ENCODE measurements at regions not wholly inside any gene's neighbourhood (a gene's known extent, or its start where the extent isn't known, plus 50 kb on each side); places are given as distances from the start of the nearest gene placed in this dataset.

GRCh38 chr2:120678926-120679325 lies 56.7 kb upstream of the GLI2 start:
- in situ Hi-C loops (cut with HindIII; ENCODE audit: low sequenced_read_pairs), result no loop called here

GRCh38 chr2:120679526-120679925 lies 56.1 kb upstream of the GLI2 start:
- in situ Hi-C loops (cut with HindIII; ENCODE audit: low sequenced_read_pairs), result no loop called here

GRCh38 chr2:120680136-120680761 lies 55.4 kb upstream of the GLI2 start:
- in situ Hi-C loops (cut with HindIII; ENCODE audit: low sequenced_read_pairs), result loop anchor here (5.0 kb wide), 1 partner anchor 48 kb away; no protein-coding TSS in a partner anchor

DNA sequence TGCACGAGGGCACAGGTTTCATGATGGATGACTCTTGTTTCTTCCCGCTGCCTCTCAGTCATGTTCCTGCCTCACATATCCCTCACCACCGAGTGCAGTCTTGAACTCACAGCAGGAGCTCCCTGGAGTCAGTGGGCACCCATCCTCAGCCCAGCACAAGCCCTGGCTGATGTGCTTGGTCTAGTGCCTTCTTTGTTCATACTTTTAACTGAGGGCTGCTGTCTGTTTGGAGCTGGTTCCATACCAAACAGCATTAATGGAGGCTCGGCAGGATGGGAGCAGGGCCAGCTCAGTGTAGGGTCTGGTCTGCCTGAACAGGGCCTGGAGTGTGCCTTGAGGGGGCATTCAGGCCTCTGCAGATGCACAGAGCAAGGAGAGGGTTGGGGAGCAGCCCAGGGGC lies 54.5 kb upstream of the GLI2 start:
- in situ Hi-C loops (cut with HindIII; ENCODE audit: low sequenced_read_pairs), result loop anchor here (5.0 kb wide), 1 partner anchor 49 kb away; no protein-coding TSS in a partner anchor

- in situ Hi-C loops (cut with HindIII; ENCODE audit: low sequenced_read_pairs), result loop anchor here (5.0 kb wide), 1 partner anchor 49 kb away; no protein-coding TSS in a partner anchor
These were observed 53.9 kb upstream of the GLI2 start for GRCh38 chr2:120681696-120682288.

- in situ Hi-C loops (cut with HindIII; ENCODE audit: low sequenced_read_pairs), result loop anchor here (5.0 kb wide), 1 partner anchor 50 kb away; no protein-coding TSS in a partner anchor
These were observed 53.0 kb upstream of the GLI2 start for GRCh38 chr2:120682654-120683053.

GRCh38 chr2:120683081-120683480 lies 52.6 kb upstream of the GLI2 start:
- in situ Hi-C loops (cut with HindIII; ENCODE audit: low sequenced_read_pairs), result loop anchor here (5.0 kb wide), 1 partner anchor 51 kb away; no protein-coding TSS in a partner anchor

GRCh38 chr2:120683701-120684100 lies 52.0 kb upstream of the GLI2 start:
- in situ Hi-C loops (cut with HindIII; ENCODE audit: low sequenced_read_pairs), result loop anchor here (5.0 kb wide), 1 partner anchor 51 kb away; no protein-coding TSS in a partner anchor

DNA sequence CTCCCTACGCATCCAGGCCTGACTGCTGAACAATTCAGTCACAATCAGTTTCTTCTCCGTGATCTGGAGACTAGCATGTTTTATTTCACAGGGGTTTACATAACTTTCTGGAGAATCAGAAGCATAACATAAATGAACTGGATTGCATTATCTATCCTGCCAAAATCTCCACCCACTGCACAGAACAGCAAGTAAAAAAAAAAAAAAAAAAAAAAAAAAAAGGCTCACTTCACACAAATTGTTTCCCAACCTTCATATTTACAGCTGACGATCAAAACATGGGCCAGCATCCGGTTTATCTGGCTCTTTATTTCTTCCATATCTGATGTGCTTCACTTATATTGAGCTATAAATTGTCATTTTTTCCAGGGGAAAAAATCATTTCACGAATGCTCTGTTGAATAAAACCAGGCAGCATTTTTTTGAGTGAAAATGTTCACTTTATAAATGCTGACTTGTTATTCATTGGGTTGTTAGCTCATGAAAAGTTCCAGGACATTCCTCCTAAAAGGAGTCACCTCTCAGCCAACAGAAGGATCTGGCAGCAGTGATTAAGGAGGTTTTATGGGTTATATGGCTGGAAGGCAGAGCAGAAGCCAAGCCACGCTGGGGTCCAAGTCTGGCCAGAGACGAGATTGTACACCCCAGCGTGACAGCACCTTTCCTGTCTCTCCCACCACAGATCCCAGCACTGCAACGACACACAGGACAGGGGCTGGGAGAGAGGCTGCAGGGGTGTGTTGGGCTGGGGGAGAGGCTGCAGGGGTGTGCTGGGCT lies 51.2 kb upstream of the GLI2 start:
- in situ Hi-C loops (cut with HindIII; ENCODE audit: low sequenced_read_pairs), result loop anchor here (5.0 kb wide), 1 partner anchor 52 kb away; no protein-coding TSS in a partner anchor

- in situ Hi-C loops (cut with HindIII; ENCODE audit: low sequenced_read_pairs), result no loop called here
These were observed 50.3 kb upstream of the GLI2 start for GRCh38 chr2:120685066-120685973.
